Testis (tissue), 2 donors: ENCODE measurements at regions not wholly inside any gene's neighbourhood (a gene's known extent, or its start where the extent isn't known, plus 50 kb on each side); places are given as distances from the start of the nearest gene placed in this dataset.

Source experiments
- POLR2A ChIP-seq: fragments of 450-650 bp; IDR thresholded peaks from one replicate; pipeline ENCODE4 v1.6.1; 2017; ENCODE audit warnings: antibody characterized with exemption, mild to moderate bottlenecking, moderate library complexity
- TF ChIP-seq, protein P1 (sequence below), 3 experiments: fragments of 450-650 bp in 2 of 3; fragments of 200-600 bp in 1 of 3; sonication (generic) in 1 of 3; IDR thresholded peaks; one replicate each; pipeline ENCODE4 v1.5.1; 2016 to 2019; ENCODE audit warnings: antibody characterized with exemption in 3 of 3, mild to moderate bottlenecking in 2 of 3, moderate library complexity in 1 of 3

DNA sequence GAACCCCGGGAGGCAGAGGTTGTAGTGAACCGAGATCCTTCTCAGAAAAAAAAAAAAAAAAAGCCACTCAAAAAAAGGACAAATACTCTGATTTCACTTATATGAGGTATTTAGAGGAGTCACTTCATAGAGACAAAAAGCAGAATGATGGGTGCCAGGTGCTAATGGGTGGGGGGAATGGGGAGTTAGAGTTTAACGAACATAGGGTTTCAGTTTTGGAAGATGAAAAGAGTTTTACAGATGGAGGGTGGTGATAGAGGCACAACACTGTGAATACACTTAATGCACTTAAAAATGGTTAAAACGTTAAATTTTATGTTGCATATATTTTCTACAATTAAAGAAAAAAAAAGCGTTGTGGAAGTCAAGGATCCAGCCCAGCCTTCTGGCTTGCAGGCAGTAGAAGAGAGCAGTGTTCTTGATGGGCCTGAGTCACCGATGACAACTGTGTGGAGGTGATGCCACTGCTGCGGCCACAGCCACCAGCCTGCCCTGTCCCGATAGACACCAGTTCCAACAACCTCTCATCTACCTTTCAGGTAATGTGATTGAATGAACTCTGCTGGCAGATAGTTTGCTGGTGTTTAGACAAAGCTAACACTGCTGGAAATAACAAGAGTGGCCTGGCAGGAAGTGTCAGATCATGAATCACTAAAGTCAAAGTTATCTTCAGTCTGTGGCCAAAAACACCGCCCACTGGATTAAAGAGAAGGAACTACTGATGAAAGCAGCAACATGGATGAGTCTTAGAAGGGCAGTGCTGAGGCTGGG lies 49.9 kb upstream of the COX10 start:
- TF ChIP-seq, protein P1, sequence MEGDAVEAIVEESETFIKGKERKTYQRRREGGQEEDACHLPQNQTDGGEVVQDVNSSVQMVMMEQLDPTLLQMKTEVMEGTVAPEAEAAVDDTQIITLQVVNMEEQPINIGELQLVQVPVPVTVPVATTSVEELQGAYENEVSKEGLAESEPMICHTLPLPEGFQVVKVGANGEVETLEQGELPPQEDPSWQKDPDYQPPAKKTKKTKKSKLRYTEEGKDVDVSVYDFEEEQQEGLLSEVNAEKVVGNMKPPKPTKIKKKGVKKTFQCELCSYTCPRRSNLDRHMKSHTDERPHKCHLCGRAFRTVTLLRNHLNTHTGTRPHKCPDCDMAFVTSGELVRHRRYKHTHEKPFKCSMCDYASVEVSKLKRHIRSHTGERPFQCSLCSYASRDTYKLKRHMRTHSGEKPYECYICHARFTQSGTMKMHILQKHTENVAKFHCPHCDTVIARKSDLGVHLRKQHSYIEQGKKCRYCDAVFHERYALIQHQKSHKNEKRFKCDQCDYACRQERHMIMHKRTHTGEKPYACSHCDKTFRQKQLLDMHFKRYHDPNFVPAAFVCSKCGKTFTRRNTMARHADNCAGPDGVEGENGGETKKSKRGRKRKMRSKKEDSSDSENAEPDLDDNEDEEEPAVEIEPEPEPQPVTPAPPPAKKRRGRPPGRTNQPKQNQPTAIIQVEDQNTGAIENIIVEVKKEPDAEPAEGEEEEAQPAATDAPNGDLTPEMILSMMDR (IDR thresholded peaks at IDR 0.05), result no peak
- TF ChIP-seq POLR2A, result no peak
